NCI-H1417 (cell line): ENCODE measurements at regions not wholly inside any gene's neighbourhood (a gene's known extent, or its start where the extent isn't known, plus 50 kb on each side); places are given as distances from the start of the nearest gene placed in this dataset.
A peak's percentile ranks its signal among the peaks of the same experiment; 100 is the strongest.

Experiments used
- DNase-seq, 3 experiments: peaks; one replicate each; lab custom pipeline; 2025; lab: John Stamatoyannopoulos, UW

DNA sequence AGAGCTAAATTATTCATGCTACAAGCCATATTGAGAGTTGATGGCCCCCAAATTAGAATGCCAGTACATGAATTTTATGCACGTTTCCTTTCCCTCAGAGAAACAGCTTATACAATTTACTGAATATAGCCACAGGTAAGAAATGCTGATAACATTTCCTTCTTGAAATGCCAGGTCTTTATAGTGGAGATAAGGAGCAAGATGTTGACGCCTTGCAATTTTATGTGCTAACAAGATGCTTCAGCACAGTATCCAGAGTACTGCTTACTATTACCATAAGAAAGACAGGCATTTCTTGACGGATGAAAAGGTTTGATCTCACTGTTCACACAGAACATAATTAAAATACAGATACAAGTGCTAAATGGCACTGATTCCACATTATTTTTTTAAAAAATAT lies 223.2 kb upstream of the CTSO start:
- DNase-seq: no peak

- no peak for DNase-seq
Measured at GRCh38 chr4:156173937-156174336, 220.3 kb upstream of the CTSO start.

GRCh38 chr4:156173486-156173885 lies 219.8 kb upstream of the CTSO start:
- DNase-seq: no peak

DNA sequence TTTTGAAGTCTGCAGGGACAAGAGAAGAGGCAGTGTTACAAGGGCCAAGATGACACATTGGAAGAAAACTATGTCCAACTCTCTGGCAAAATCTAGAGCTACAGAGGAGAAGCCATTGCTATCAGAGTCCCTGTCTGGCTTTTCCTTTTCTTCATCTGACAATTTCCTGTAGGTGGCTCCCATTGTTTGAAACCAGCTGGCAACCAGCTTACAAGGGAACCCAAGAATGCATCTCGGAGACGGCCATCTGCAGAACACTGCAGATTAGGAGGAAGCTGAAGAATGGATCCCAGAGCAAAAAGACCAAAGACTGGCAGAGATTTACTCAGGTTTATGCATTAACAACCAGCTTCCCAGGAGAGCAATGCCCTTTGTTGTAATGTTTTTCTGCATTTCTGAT lies 216.2 kb upstream of the CTSO start:
- DNase-seq: peak in 2 of 3 experiments; percentile 2 to 35

DNA sequence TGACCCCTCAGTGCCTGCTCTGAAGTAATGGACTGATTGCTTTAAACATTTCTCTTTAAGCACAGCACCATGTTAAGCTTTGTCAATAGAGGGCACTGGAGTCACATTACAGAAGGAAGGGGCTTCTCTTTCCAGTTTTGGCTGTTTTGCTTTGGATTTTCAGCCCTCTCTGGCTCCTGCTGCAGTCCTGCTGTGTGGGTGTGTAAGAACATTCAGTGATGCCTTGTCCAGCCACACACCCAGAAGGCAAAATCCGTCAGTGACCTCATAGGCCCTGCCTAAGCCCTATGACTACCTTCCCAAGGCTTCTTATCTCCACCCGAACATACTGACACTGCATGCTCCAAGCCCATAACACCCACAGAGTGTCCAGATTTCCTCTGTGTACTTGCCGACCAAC lies 215.3 kb upstream of the CTSO start:
- DNase-seq: peak in 2 of 3 experiments; percentile 23 to 81

GRCh38 chr4:156168288-156168687 lies 214.6 kb upstream of the CTSO start:
- no peak for DNase-seq

DNA sequence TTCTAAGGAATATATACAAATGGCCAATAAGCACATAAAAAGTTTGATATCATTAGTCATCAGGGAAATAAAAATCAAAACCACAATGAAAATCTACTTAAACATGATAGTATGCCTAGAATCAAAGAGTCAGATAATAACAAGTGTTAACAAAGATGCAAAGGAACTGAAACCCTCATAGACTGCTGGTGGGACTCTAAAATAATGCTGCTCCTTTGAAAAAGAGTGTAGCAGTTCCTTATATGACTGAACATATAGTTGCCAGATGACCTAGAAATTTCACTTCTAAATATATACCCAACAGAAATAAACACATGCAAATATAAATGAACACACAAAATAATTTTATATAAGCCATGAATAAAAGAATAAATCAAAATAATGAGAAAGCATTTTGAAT lies 205.1 kb upstream of the CTSO start:
- no peak for DNase-seq

DNA sequence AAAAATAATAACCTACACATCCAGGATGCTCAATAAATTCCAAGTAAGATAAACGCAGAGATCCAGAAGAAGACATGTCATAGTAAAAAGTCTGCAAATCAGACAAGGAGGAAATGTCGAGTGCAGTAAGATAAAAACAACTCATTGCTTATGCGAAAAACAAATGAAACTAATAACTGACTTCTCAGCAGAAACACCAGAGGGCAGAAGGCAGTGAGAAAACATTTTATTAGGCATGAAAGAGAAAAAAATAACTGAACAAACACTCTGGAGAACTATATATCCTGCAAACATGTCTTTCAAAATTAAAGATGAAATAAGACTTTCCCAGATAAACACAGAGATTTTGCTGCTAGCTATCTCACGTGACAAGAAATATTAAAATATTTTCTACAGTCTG lies 201.3 kb upstream of the CTSO start:
- DNase-seq: no peak

DNA sequence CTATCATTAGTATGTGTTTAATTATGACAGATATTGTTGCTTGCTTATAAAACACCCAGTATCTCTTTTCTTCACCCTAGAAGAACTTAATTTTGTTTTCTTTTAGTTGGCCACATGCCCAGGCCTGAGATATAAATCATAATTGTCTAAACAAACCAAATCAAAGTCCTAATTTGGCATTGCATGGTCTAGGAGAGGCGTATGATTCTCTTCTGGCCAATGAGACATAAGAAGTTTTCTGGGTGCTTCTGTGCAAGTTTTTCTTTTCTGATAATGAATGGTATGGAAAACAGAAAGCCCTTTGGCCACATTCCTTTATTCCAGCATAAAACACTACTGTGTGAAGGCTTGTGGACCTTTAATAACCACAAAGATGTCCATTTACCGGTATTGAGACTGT lies 192.9 kb upstream of the CTSO start:
- peak in 2 of 3 experiments; percentile 54 to 81 for DNase-seq

GRCh38 chr4:156144961-156145360 lies 191.3 kb upstream of the CTSO start:
- DNase-seq: no peak

GRCh38 chr4:156138781-156139280 lies 185.2 kb upstream of the CTSO start:
- peak in 1 of 3 experiments; percentile 37 for DNase-seq

DNA sequence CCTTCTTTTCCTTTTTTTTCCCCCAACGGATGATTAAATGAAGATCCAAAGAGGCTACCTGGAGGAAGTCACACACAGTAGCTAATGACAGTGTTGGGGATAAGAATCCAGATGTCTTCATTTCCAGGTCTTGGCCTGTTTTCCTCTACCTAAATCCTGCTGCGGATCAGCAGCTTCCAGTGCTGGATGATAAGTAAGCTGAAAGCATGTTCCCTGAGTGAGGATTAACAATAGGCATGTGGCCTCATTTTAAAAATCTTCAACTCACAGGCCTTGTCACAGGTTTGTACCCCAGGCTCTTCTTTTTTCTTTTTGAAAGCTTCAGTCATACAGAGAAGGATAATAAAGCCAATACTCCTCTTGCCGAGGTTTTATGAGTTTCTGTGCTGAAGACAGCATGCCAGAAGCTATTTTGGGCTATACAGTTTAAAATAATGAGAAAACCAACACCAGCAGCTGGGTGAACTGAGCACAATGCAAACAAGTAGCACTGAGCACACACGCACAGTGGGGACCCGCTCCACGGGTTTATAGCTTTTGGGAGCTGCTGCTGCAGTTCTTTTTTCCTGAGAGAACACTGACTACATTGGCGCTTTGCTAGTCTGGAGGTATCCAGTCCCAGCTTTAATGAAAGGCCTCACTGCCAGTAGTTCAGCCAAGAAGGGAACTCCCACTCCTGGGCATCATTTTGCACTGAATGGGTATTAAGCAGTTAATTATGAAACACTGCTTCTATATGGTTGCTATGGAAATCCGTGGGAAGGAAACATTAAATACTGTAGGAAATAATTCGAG lies 184.2 kb upstream of the CTSO start:
- DNase-seq: peak in 2 of 3 experiments; percentile 86 to 96

GRCh38 chr4:156132196-156132595 lies 178.5 kb upstream of the CTSO start:
- DNase-seq: no peak

DNA sequence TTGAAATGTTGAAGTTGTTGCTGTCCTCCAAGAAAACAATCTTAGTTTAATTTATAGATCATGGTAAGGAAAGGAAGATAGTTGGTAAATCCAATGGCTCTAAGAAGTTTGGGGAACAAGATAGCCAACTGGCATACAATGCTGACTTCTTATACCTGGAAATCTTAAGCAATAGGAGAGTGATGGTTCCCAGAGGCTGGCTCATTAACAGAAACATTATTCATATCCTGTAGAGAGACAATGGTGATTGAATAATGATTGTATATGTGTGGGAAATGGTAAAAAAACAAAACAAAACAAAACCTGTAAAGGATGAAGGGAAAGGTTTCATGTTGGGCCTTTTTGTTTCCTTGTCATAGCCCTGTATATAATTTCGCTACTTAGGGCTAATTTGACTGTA lies 174.9 kb upstream of the CTSO start:
- DNase-seq: no peak

DNA sequence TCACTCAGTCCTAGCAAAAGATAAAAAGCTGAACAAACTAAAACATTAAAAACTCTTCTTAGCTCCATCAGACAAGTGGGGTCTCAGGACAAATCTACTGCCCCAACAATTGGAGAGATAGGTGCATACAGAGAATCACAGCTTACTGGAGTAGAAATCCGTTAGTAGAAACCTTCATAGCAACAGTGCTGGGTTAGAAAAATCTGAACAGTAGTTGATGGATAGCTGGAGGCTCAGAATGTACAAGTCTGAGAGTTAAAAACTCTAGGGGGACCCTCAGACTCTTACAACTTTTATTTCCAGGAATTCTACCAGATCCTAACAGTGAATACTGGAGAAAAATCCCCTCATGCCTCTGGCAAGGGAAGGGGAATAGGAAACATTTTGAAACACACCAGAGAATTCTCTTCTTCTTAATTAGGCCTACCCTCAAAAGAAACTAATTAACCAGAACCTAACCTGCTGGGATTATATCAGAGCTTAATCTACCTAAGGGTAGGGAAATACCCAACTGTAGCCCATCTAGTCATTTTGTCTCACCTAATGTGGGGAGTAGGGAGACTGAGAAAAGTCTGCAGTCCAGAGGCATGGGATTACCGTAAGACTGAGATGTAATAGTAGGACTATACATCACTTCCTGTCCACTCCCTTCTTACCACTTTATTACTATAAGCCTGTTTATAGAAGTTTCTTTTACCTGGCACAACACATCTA lies 165.0 kb upstream of the CTSO start:
- no peak for DNase-seq

DNA sequence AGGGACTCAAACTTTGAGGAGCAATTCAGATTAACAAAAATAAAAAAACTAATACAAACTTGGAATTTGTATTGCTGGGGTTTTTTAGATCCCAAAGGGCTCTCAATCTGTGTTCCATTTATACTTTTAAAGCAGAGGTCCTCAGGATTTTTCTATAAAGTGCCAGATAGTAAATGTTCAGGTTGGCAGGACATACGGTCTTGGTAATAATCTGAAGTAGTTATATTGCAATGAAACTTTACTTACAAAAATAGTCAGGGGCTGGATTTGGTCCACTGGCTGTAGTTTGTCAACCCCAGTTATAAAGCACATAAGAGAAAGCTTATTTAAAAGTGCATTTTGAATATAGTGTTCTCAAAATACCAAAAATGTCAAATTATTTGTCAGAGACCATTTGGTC lies 164.1 kb upstream of the CTSO start:
- DNase-seq: no peak

DNA sequence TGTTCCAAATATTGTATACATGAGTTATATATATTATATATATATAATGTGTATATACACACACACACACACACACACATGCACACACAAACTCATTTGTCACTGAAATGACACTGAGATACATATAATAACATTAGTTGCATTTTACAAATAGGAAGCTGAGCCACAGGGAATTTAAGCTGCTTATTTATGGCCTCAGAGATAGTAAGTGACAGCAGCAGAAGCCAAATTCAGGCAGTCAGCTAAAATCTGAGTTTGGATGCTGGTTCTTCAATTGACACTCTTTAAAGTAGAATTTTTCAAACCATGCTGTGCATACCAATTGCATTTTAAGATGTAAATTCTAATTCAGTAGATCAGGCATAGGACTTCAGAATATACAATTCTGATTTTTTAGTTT lies 163.3 kb upstream of the CTSO start:
- no peak for DNase-seq

DNA sequence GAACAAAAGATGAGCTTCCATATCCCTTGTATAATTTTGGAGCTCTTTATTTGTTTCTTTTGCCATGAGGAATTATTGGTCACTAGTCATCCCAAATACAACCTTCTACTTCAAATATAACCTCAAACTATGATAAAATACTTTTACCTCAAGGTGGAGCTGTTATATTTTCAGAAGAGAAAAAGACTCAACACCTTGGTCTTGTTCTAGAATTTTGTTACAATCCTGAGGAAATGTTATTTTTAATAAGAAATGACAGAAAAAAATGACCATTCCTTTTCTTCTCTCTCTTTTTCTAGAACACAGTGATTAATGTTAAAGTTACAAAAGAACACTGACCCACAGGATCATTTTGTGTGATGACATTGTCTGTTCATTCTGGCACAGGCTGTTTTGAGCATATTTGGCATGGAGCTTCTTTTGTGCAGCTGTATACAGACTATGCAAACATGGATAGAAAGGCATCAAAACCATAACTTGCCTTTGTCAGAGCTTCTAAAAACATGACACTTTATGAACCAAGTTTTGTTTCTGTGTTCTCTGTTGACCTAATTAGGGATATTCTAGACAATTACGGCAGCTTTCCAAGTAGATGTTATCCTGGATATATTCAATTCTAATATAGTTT lies 159.6 kb upstream of the CTSO start:
- DNase-seq: peak in 2 of 3 experiments; percentile 12 to 69

DNA sequence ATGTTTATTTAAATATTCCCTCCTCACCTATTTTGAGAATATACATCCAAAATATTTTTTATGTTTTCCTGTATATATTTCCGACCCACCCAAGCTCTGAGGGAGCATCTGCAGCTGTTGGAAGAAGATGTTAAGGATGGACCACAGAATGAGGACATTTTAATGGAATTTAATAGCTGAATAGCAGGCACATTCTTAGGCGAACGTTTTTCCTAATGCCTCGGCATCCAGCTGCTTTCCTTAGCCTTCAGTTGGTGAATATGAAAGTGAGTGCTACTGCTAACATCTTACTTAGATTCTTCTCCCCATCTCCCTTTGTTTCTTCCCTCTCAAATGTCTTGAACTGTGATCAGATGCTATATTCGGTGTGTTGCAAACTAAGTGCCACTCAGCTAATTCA lies 158.0 kb upstream of the CTSO start:
- DNase-seq: no peak

GRCh38 chr4:156109943-156110900 lies 156.6 kb upstream of the CTSO start:
- peak in 1 of 3 experiments; percentile 11 for DNase-seq

- DNase-seq: peak in 1 of 3 experiments; percentile 20
Measured at GRCh38 chr4:156109087-156109486, 155.4 kb upstream of the CTSO start.

DNA sequence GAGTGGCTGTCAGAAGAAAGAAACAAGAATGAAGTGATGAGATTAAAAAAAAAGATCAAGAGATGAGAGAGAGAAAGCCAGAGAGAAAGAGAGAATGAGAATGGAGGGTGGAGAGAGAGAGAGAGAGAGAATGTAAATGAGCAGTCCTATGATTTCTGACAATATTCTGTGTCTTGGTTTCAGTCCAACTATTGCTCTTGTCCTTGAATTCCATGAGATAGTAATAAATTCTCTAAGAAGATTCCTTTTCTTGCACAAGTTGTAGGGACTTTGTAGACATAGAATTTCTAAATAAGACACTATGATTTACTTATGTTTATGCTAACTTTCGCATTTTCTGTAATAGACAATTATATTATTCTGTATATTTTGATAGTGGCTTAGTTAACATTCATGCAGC lies 149.6 kb upstream of the CTSO start:
- DNase-seq: no peak
